ENCODE measurements at regions not wholly inside any gene's neighbourhood (a gene's known extent, or its start where the extent isn't known, plus 50 kb on each side); places are given as distances from the start of the nearest gene placed in this dataset.

DNA sequence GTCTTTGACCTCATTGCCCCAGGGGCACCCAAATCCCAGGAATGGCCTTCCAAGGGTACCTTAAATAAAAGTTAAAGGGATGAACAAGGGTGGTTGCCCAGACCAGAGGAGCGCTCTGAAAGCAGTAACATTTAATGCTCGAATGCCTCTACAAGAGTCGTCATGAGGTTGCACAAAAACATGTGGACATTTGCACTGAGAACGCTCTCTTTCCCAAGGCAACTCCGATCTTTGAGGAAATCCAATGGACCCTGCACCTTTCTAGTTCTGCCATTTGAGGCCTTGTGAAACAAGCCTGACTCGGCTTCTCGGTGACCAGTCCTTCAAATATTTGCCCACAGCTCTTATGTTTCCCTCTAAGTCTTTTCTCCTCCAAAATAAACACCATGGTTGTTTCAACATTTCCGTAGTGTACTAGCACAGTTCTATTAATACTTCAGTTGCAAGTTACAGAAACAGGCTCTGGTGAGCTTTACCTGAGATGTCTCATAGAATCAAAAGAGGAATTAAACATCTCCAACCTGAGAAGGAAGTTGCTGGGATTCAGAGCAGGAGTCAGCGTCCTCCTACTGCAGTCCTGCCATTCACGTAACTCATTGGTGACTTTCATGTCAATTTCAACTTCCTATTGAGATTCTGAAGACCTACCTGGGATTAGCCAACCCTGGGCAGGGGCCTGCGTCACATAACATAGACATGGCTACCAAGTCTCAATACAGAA, 168.8 kb upstream of the RAI14 start:
- peak overlapping the region; percentile 70 for H3K27ac ChIP-seq
- H3K4me3 ChIP-seq = no peak overlapping the region
- intact Hi-C loops (cut with DNase I) = loop anchor here (10.0 kb wide), 1 partner anchor 47 kb away; no protein-coding TSS in a partner anchor
- peak; percentile 62 for DNase-seq
- no peaks in the 10 kb centered on the region for H3K27me3 ChIP-seq (ENCODE audit: low read depth)
- no peaks in the 10 kb centered on the region for H3K36me3 ChIP-seq
- peaks cover 22% of the 10 kb centered on the region for H3K4me1 ChIP-seq
- TF ChIP-seq, protein P1, sequence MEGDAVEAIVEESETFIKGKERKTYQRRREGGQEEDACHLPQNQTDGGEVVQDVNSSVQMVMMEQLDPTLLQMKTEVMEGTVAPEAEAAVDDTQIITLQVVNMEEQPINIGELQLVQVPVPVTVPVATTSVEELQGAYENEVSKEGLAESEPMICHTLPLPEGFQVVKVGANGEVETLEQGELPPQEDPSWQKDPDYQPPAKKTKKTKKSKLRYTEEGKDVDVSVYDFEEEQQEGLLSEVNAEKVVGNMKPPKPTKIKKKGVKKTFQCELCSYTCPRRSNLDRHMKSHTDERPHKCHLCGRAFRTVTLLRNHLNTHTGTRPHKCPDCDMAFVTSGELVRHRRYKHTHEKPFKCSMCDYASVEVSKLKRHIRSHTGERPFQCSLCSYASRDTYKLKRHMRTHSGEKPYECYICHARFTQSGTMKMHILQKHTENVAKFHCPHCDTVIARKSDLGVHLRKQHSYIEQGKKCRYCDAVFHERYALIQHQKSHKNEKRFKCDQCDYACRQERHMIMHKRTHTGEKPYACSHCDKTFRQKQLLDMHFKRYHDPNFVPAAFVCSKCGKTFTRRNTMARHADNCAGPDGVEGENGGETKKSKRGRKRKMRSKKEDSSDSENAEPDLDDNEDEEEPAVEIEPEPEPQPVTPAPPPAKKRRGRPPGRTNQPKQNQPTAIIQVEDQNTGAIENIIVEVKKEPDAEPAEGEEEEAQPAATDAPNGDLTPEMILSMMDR (IDR thresholded peaks at IDR 0.05) = no peak
- H3K9me3 ChIP-seq = no peaks in the 10 kb centered on the region
- ATAC-seq = peak; percentile 85 to 87

DNA sequence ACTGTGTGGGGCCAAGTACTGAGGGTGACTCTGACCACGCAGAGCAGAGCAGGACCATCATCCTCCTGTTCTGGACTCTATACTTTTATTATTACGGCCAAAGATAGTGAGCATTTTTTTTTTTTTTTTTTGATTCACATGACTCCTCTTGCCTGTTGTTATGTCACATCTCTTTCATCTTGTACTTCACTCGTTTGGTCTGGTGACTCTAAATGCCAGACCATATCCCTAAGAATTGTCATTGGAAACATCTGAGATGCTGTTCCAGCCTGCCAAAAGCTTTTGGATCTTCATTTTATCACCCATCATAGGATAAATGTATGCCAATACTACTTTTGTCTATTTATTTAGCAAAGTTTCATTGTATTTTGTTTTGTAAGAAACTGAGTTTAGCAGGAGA, 168.2 kb upstream of the RAI14 start:
- intact Hi-C loops (cut with DNase I) = loop anchor here (10.0 kb wide), 1 partner anchor 47 kb away; no protein-coding TSS in a partner anchor
- no peak for DNase-seq
- Histone ChIP-seq H3K27me3 (ENCODE audit: low read depth) (no peaks in the 10 kb centered on the region), H3K36me3 (no peaks in the 10 kb centered on the region), H3K9me3 (no peaks in the 10 kb centered on the region), H3K4me3 (no peak overlapping the region), H3K27ac (peak overlapping the region; percentile 70), H3K4me1 (peaks cover 22% of the 10 kb centered on the region)
- TF ChIP-seq, protein P1 (IDR thresholded peaks at IDR 0.05) = no peak
- ATAC-seq = no peak

DNA sequence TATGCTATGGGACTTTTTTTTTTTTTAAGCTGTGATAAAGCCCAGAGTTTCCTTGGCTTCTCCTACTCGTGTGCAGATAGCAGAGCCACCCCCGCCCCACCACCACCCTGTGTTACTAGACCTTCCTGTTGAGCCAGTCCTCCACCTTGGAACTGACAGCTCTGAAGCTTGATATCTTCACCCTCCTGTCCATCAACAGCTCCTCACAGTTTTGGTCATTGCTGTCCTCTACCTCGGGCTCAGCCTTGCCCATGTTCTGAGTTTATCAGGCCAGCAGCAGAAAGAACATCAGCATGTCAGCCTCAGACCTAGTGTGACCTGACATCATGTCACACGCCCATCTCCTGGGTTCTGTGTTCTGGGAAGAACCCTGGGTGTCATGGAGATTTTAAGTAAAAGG, 167.1 kb upstream of the RAI14 start:
- no peaks in the 10 kb centered on the region for H3K36me3 ChIP-seq
- no peak for ATAC-seq
- H3K9me3 ChIP-seq = no peaks in the 10 kb centered on the region
- DNase-seq = no peak
- peaks cover 22% of the 10 kb centered on the region for H3K4me1 ChIP-seq
- H3K4me3 ChIP-seq = no peak overlapping the region
- TF ChIP-seq, protein P1 (IDR thresholded peaks at IDR 0.05) = no peak
- no peaks in the 10 kb centered on the region for H3K27me3 ChIP-seq (ENCODE audit: low read depth)
- intact Hi-C loops (cut with DNase I) = loop anchor here (10.0 kb wide), 1 partner anchor 46 kb away; no protein-coding TSS in a partner anchor
- peak overlapping the region; percentile 41 for H3K27ac ChIP-seq

DNA sequence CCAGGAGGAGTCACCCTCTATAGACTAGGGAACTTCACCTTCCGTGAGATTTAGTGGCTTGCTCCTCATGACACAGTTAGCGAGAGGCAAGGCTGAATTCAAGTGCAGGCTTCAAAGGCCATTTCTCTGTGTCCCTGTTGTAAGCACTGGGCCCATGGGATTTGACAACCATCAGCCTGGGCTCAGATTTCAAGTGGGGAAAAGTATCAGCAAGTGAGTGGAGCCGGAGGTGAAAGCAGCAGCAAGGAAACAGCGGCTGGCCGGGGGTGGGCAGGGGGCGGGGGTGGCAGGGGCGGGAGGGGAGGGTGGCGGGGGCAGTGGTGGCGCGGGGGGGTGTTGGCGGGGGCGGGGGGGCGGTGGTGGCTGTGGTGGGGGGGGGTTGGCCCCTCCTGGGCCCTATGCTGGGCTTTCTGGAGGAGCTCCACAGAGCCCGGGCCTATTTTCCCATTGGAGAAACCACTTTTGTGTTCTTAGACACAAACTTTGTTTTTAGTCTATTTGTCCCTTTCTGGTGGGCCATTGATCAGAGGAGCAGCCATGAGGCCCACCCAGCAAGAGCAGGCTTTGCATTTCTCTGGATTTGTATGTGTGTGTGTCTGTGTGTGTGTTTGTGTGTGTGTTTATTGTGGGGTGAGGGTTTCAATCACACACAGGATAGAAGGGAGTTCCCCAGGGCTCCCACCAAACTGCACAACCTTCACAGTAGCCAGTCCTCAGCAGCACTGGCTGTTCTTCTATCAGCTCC, 165.4 kb upstream of the RAI14 start:
- ATAC-seq (no peak), DNase-seq (no peak)
- Histone ChIP-seq H3K4me1 (peaks cover 18% of the 10 kb centered on the region), H3K36me3 (no peaks in the 10 kb centered on the region), H3K9me3 (no peaks in the 10 kb centered on the region), H3K4me3 (no peak overlapping the region), H3K27ac (peak overlapping the region; percentile 22), H3K27me3 (ENCODE audit: low read depth) (no peaks in the 10 kb centered on the region)
- TF ChIP-seq, protein P1 (IDR thresholded peaks at IDR 0.05) = no peak
- intact Hi-C loops (cut with DNase I) = no loop called here

DNA sequence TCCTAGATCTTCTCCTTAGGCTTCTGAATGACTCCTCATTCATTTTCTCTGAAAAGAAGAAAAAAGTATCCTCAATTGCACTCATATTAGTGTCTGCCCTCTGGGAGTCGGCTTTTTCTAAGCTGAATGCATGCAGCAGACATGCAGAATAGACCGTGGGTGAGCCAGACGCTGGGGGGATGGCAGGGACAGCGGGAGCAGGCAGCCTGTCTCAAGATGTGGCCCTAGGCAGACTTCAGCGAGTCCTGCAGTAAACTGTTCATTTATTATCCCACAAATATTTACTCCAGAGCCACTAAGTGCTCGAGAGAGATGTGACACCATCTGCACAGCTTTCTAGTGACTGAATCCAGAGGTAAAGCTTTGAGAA, 164.9 kb upstream of the RAI14 start:
- H3K27me3 ChIP-seq (ENCODE audit: low read depth) = no peaks in the 10 kb centered on the region
- no peaks in the 10 kb centered on the region for H3K9me3 ChIP-seq
- TF ChIP-seq, protein P1 (IDR thresholded peaks at IDR 0.05) = no peak
- H3K4me3 ChIP-seq = no peak overlapping the region
- intact Hi-C loops (cut with DNase I) = no loop called here
- ATAC-seq (no peak), DNase-seq (no peak)
- no peaks in the 10 kb centered on the region for H3K36me3 ChIP-seq
- peak overlapping the region; percentile 13 for H3K27ac ChIP-seq
- H3K4me1 ChIP-seq = peaks cover 13% of the 10 kb centered on the region
